ENCODE measurements at regions not wholly inside any gene's neighbourhood (a gene's known extent, or its start where the extent isn't known, plus 50 kb on each side); places are given as distances from the start of the nearest gene placed in this dataset.

- no peak for DNase-seq (ENCODE audit: low spot score)
Measured at GRCh38 chr13:40505196-40505595, 161.2 kb downstream of the FOXO1 start.

All from GM03348 (cell line).